Gastroesophageal sphincter (tissue), 4 donors: ENCODE measurements at regions not wholly inside any gene's neighbourhood (a gene's known extent, or its start where the extent isn't known, plus 50 kb on each side); places are given as distances from the start of the nearest gene placed in this dataset.

Experiments
- ATAC-seq: fragments of 150-250 bp; one replicate; pipeline ENCODE4 v1.9.1; 2016; ENCODE audit warnings: mild to moderate bottlenecking, moderate library complexity
- H3K27ac ChIP-seq, 4 donors: fragments of 200-600 bp; sonication (generic) in 3 of 4; 1 replicate in 3 of 4; 2 replicates in 1 of 4; pipeline ENCODE4 v1.5.1; 2016 to 2019
- H3K27me3 ChIP-seq: fragments of 200-600 bp; sonication (generic); one replicate; pipeline ENCODE4 v1.5.1; 2019
- H3K36me3 ChIP-seq, 2 donors: fragments of 200-600 bp; sonication (generic); one replicate each; pipeline ENCODE4 v1.5.1; 2019; ENCODE audit warnings: control low read depth in 1 of 2
- H3K4me1 ChIP-seq, 3 donors: fragments of 200-600 bp; sonication (generic); 1 replicate in 2 of 3; 2 replicates in 1 of 3; pipeline ENCODE4 v1.5.1; 2016 to 2019; ENCODE audit warnings: control low read depth in 2 of 3
- H3K4me3 ChIP-seq, 2 donors: fragments of 200-600 bp; sonication (generic); one replicate each; pipeline ENCODE4 v1.5.1; 2019; ENCODE audit warnings: mild to moderate bottlenecking in 1 of 2, moderate library complexity in 1 of 2
- H3K9me3 ChIP-seq, 3 donors: fragments of 200-600 bp; sonication (generic); one replicate each; pipeline ENCODE4 v1.5.1; 2017 to 2019; ENCODE audit warnings: control low read depth in 2 of 3
- EP300 ChIP-seq: sonication (generic); formaldehyde crosslinking; IDR thresholded peaks from one replicate; pipeline ENCODE4 v1.6.1; 2017; ENCODE audit warnings: antibody characterized with exemption, mild to moderate bottlenecking
- POLR2A ChIP-seq, 2 donors: fragments of 450-650 bp; IDR thresholded peaks; one replicate each; pipeline ENCODE4 v1.6.1; 2017; ENCODE audit warnings: antibody characterized with exemption in 2 of 2, mild to moderate bottlenecking in 2 of 2, moderate library complexity in 1 of 2
- POLR2AphosphoS5 ChIP-seq: sonication (generic); formaldehyde crosslinking; IDR thresholded peaks from one replicate; pipeline ENCODE4 v1.6.1; 2017; ENCODE audit warnings: antibody characterized with exemption
- WGBS, 2 donors: methylation state at CpG; one replicate each; pipeline ENCODE4 v1.1.5; 2018; ENCODE audit warnings: low coverage in 1 of 2; 5-methylcytosine and 5-hydroxymethylcytosine counted together
- TF ChIP-seq, protein P1 (sequence below), 4 experiments: fragments of 200-600 bp in 2 of 4; fragments of 450-650 bp in 2 of 4; sonication (generic) in 1 of 4; IDR thresholded peaks; one replicate each; pipeline ENCODE4 v1.5.1; 2017 to 2019; ENCODE audit warnings: antibody characterized with exemption in 4 of 4, mild to moderate bottlenecking in 2 of 4, moderate library complexity in 2 of 4

DNA sequence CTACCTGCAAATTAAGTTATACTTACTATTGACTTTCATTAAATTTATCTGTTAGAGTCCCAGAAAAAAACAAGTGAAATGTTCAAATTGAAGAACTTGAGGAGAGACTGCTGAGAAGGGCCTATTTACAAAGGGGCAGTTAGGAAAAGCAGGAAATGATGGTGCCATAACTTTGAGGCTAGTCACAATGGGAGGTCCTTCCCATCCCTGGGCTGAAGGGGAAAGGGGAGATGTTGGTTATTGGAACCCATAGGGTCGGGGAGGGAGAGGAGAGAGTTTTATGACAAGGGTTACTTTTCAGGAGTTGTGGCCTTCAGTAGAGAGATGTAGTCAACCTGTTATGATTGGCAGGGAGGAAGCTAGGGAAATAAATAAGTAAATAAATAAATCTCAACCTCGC, 169.1 kb downstream of the DMRT2 start:
- Histone ChIP-seq H3K9me3 (no peaks in the 10 kb centered on the region), H3K4me3 (no peak overlapping the region), H3K4me1 (no peaks in the 10 kb centered on the region), H3K27ac (no peak overlapping the region), H3K36me3 (no peaks in the 10 kb centered on the region), H3K27me3 (no peaks in the 10 kb centered on the region)
- no peak for TF ChIP-seq EP300
- TF ChIP-seq, protein P1, sequence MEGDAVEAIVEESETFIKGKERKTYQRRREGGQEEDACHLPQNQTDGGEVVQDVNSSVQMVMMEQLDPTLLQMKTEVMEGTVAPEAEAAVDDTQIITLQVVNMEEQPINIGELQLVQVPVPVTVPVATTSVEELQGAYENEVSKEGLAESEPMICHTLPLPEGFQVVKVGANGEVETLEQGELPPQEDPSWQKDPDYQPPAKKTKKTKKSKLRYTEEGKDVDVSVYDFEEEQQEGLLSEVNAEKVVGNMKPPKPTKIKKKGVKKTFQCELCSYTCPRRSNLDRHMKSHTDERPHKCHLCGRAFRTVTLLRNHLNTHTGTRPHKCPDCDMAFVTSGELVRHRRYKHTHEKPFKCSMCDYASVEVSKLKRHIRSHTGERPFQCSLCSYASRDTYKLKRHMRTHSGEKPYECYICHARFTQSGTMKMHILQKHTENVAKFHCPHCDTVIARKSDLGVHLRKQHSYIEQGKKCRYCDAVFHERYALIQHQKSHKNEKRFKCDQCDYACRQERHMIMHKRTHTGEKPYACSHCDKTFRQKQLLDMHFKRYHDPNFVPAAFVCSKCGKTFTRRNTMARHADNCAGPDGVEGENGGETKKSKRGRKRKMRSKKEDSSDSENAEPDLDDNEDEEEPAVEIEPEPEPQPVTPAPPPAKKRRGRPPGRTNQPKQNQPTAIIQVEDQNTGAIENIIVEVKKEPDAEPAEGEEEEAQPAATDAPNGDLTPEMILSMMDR (IDR thresholded peaks at IDR 0.05) = no peak
- TF ChIP-seq POLR2A (IDR thresholded peaks at IDR 0.05) = no peak
- no peak for TF ChIP-seq POLR2AphosphoS5
- 66 to 69% methylated on average over 2 of the region's 2 CpGs for WGBS, 2 donors
- no peak for ATAC-seq

DNA sequence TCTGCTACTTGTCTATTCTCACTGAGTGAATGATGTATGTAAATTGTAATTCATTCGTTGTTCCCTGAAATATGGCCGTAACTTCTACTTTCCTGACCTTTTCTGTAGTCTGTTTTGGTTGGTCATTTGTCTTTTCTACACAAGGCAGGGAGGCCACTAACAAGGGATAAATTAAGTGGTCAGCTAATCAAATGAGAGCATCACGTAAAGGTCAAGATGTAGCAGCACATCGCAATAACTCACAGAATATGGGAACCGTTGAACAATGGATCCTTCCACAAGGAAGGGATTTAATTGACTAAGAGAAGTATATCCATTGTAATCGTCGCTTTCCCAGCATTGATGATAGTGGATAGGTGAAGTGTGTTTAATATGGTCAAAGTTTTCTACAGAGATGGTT, 171.1 kb downstream of the DMRT2 start:
- no peak for ATAC-seq
- Histone ChIP-seq H3K4me1 (no peaks in the 10 kb centered on the region), H3K27me3 (no peaks in the 10 kb centered on the region), H3K9me3 (no peaks in the 10 kb centered on the region), H3K36me3 (no peaks in the 10 kb centered on the region), H3K4me3 (no peak overlapping the region), H3K27ac (no peak overlapping the region)
- 73 to 81% methylated on average over 5 to 7 of the region's 7 CpGs for WGBS, 2 donors
- TF ChIP-seq POLR2A (IDR thresholded peaks at IDR 0.05) (no peak), EP300 (no peak), POLR2AphosphoS5 (no peak)
- TF ChIP-seq, protein P1 (IDR thresholded peaks at IDR 0.05) = no peak

DNA sequence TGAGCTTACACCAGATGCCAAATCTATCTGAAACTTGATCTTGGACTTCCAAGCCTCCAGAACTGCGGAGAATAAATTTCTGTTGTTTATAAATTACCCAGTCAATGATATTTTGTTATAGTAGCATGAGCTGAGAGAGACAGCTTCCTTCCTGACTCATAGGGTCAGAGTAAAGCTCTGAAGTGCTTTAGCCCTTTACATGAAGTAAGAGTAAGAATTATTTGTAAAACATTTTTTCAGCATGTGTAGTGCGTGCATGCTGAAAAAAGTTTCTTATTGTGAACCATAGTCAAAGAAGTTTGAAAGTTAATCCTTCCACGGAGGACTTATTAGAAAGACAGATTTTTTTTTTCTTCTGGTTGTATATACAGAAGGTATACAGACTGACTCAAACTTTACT, 172.4 kb downstream of the DMRT2 start:
- TF ChIP-seq EP300 (no peak), POLR2A (IDR thresholded peaks at IDR 0.05) (no peak), POLR2AphosphoS5 (no peak)
- TF ChIP-seq, protein P1 (IDR thresholded peaks at IDR 0.05) = no peak
- no peak overlapping the region for H3K27ac ChIP-seq
- no peaks in the 10 kb centered on the region for H3K36me3 ChIP-seq
- no peak overlapping the region for H3K4me3 ChIP-seq
- H3K27me3 ChIP-seq = no peaks in the 10 kb centered on the region
- H3K4me1 ChIP-seq = no peaks in the 10 kb centered on the region
- no peaks in the 10 kb centered on the region for H3K9me3 ChIP-seq
- WGBS, 2 donors = 32 to 41% methylated on average over 3 of the region's 3 CpGs
- no peak for ATAC-seq

GRCh38 chr9:1231998-1232919, 182.1 kb downstream of the DMRT2 start:
- ATAC-seq = peak; percentile 91
- Histone ChIP-seq H3K36me3 (no peaks in the 10 kb centered on the region), H3K27me3 (no peaks in the 10 kb centered on the region), H3K4me1 (peaks cover 0 to 13% (median 0%) of the 10 kb centered on the region in 3 donors), H3K4me3 (no peak overlapping the region), H3K27ac (peak overlapping the region; percentile 6 to 73 (median 63)), H3K9me3 (no peaks in the 10 kb centered on the region)
- TF ChIP-seq, protein P1 (IDR thresholded peaks at IDR 0.05) = no peak
- no peak for TF ChIP-seq EP300
- no peak for TF ChIP-seq POLR2A (IDR thresholded peaks at IDR 0.05)
- peak; percentile 88 for TF ChIP-seq POLR2AphosphoS5
- 5 to 19% methylated on average over 8 to 11 of the region's 11 CpGs for WGBS, 2 donors

- no peaks in the 10 kb centered on the region for H3K9me3 ChIP-seq
- 42 to 56% methylated on average over 2 of the region's 2 CpGs for WGBS, 2 donors
- no peak for TF ChIP-seq EP300
- TF ChIP-seq, protein P1 (IDR thresholded peaks at IDR 0.05) = no peak
- no peak for TF ChIP-seq POLR2A (IDR thresholded peaks at IDR 0.05)
- peak; percentile 47 for TF ChIP-seq POLR2AphosphoS5
- no peak overlapping the region for H3K27ac ChIP-seq
- H3K36me3 ChIP-seq = no peaks in the 10 kb centered on the region
- H3K4me1 ChIP-seq = peaks cover 0 to 13% (median 0%) of the 10 kb centered on the region in 3 donors
- H3K4me3 ChIP-seq = no peak overlapping the region
- no peaks in the 10 kb centered on the region for H3K27me3 ChIP-seq
- ATAC-seq = no peak
Measured at GRCh38 chr9:1233568-1233967, 183.4 kb downstream of the DMRT2 start.
